ENCODE measurements at regions not wholly inside any gene's neighbourhood (a gene's known extent, or its start where the extent isn't known, plus 50 kb on each side); places are given as distances from the start of the nearest gene placed in this dataset.

- WGBS, 2 donors (ENCODE audit: low coverage in 1 of 2): 92 to 94% methylated on average over 5 to 6 of the region's 6 CpGs
- no peaks in the 10 kb centered on the region for H3K27me3 ChIP-seq
These were observed 166.2 kb downstream of the SLITRK1 start for GRCh38 chr13:83716121-83716520.

GRCh38 chr13:83714236-83714635 is 168.0 kb downstream of the SLITRK1 start:
- Histone ChIP-seq H3K36me3 (no peaks in the 10 kb centered on the region), H3K27me3 (no peaks in the 10 kb centered on the region), H3K4me3 (no peak overlapping the region), H3K4me1 (no peaks in the 10 kb centered on the region), H3K9me3 (no peaks in the 10 kb centered on the region), H3K27ac (no peak overlapping the region)
- WGBS, 2 donors (ENCODE audit: low coverage in 1 of 2): 80 to 100% methylated on average over 1 of the region's 1 CpG
- ATAC-seq: no peak
- TF ChIP-seq POLR2A (IDR thresholded peaks at IDR 0.05) (no peak), CTCF (IDR thresholded peaks at IDR 0.05) (no peak), POLR2AphosphoS5 (IDR thresholded peaks at IDR 0.05) (no peak), EP300 (IDR thresholded peaks at IDR 0.05) (no peak)

More at GRCh38 chr13:83716121-83716520, 166.2 kb downstream of the SLITRK1 start:
- H3K4me1 ChIP-seq: no peaks in the 10 kb centered on the region
- no peak overlapping the region for H3K27ac ChIP-seq
- ATAC-seq: no peak
- no peak overlapping the region for H3K4me3 ChIP-seq
- TF ChIP-seq CTCF (IDR thresholded peaks at IDR 0.05) (no peak), POLR2AphosphoS5 (IDR thresholded peaks at IDR 0.05) (no peak), POLR2A (IDR thresholded peaks at IDR 0.05) (no peak), EP300 (IDR thresholded peaks at IDR 0.05) (no peak)
- H3K9me3 ChIP-seq: no peaks in the 10 kb centered on the region
- H3K36me3 ChIP-seq: no peaks in the 10 kb centered on the region

- H3K36me3 ChIP-seq: no peaks in the 10 kb centered on the region
- no peaks in the 10 kb centered on the region for H3K9me3 ChIP-seq
- no peak overlapping the region for H3K4me3 ChIP-seq
- no peaks in the 10 kb centered on the region for H3K4me1 ChIP-seq
- no peak for ATAC-seq
- no peak for TF ChIP-seq EP300 (IDR thresholded peaks at IDR 0.05)
- TF ChIP-seq POLR2AphosphoS5 (IDR thresholded peaks at IDR 0.05): no peak
- no peak for TF ChIP-seq POLR2A (IDR thresholded peaks at IDR 0.05)
- no peak for TF ChIP-seq CTCF (IDR thresholded peaks at IDR 0.05)
- no peaks in the 10 kb centered on the region for H3K27me3 ChIP-seq
- no peak overlapping the region for H3K27ac ChIP-seq
These were observed 172.2 kb downstream of the SLITRK1 start for GRCh38 chr13:83710133-83710515.

- no peak overlapping the region for H3K4me3 ChIP-seq
- TF ChIP-seq POLR2AphosphoS5 (IDR thresholded peaks at IDR 0.05): no peak
- no peak for TF ChIP-seq POLR2A (IDR thresholded peaks at IDR 0.05)
- TF ChIP-seq EP300 (IDR thresholded peaks at IDR 0.05): no peak
- TF ChIP-seq CTCF (IDR thresholded peaks at IDR 0.05): no peak
- H3K9me3 ChIP-seq: no peaks in the 10 kb centered on the region
- ATAC-seq: no peak
- no peaks in the 10 kb centered on the region for H3K27me3 ChIP-seq
- H3K4me1 ChIP-seq: no peaks in the 10 kb centered on the region
- 90 to 100% methylated on average over 1 of the region's 1 CpG for WGBS, 2 donors (ENCODE audit: low coverage in 1 of 2)
- H3K27ac ChIP-seq: no peak overlapping the region
- no peaks in the 10 kb centered on the region for H3K36me3 ChIP-seq
These were observed 172.7 kb downstream of the SLITRK1 start for GRCh38 chr13:83709426-83710132.

- no peak overlapping the region for H3K4me3 ChIP-seq
These were observed 180.3 kb downstream of the SLITRK1 start for GRCh38 chr13:83702021-83702420.

More at GRCh38 chr13:83702021-83702420, 180.3 kb downstream of the SLITRK1 start:
- Histone ChIP-seq H3K27me3 (no peaks in the 10 kb centered on the region), H3K27ac (no peak overlapping the region), H3K4me1 (no peaks in the 10 kb centered on the region), H3K9me3 (no peaks in the 10 kb centered on the region), H3K36me3 (no peaks in the 10 kb centered on the region)
- no peak for ATAC-seq
- TF ChIP-seq POLR2AphosphoS5 (IDR thresholded peaks at IDR 0.05) (no peak), CTCF (IDR thresholded peaks at IDR 0.05) (no peak), EP300 (IDR thresholded peaks at IDR 0.05) (no peak), POLR2A (IDR thresholded peaks at IDR 0.05) (no peak)
- 69 to 100% methylated on average over 1 of the region's 1 CpG for WGBS, 2 donors (ENCODE audit: low coverage in 1 of 2)

Measured in gastroesophageal sphincter (tissue), 4 donors.